ENCODE measurements at regions not wholly inside any gene's neighbourhood (a gene's known extent, or its start where the extent isn't known, plus 50 kb on each side); places are given as distances from the start of the nearest gene placed in this dataset.

GRCh38 chr1:57886376-57886775, 462.5 kb upstream of the DAB1 start:
- no peak for DNase-seq
- Mint-ChIP-seq H3K9me3 (peaks cover 26% of the 10 kb centered on the region), H3K4me3 (no peak overlapping the region), H3K27ac (no peak overlapping the region), H3K27me3 (ENCODE audit: insufficient read depth) (0 out of 2 replicates have a peak, but pooled peaks cover 3% of the 10 kb centered on the region), H3K36me3 (ENCODE audit: low read depth) (no peaks in the 10 kb centered on the region), H3K4me1 (ENCODE audit: low read depth) (no peaks in the 10 kb centered on the region)
- TF ChIP-seq CTCF (IDR thresholded peaks at IDR 0.05) = no peak

GRCh38 chr1:57883642-57883995, 459.8 kb upstream of the DAB1 start:
- no peak for DNase-seq
- no peaks in the 10 kb centered on the region for H3K36me3 Mint-ChIP-seq (ENCODE audit: low read depth)
- H3K4me1 Mint-ChIP-seq (ENCODE audit: low read depth) = no peaks in the 10 kb centered on the region
- no peak for TF ChIP-seq CTCF (IDR thresholded peaks at IDR 0.05)
- no peak overlapping the region for H3K27ac Mint-ChIP-seq
- no peak overlapping the region for H3K4me3 Mint-ChIP-seq
- peaks cover 16% of the 10 kb centered on the region for H3K9me3 Mint-ChIP-seq
- no peaks in the 10 kb centered on the region for H3K27me3 Mint-ChIP-seq (ENCODE audit: insufficient read depth)

GRCh38 chr1:57882934-57883641, 459.2 kb upstream of the DAB1 start:
- H3K4me1 Mint-ChIP-seq (ENCODE audit: low read depth) = no peaks in the 10 kb centered on the region
- no peaks in the 10 kb centered on the region for H3K36me3 Mint-ChIP-seq (ENCODE audit: low read depth)
- H3K27ac Mint-ChIP-seq = no peak overlapping the region
- no peaks in the 10 kb centered on the region for H3K27me3 Mint-ChIP-seq (ENCODE audit: insufficient read depth)
- no peak overlapping the region for H3K4me3 Mint-ChIP-seq
- TF ChIP-seq CTCF (IDR thresholded peaks at IDR 0.05) = no peak
- H3K9me3 Mint-ChIP-seq = peaks cover 16% of the 10 kb centered on the region
- DNase-seq = no peak

- Mint-ChIP-seq H3K4me3 (no peak overlapping the region), H3K27me3 (ENCODE audit: insufficient read depth) (no peaks in the 10 kb centered on the region), H3K9me3 (peaks cover 16% of the 10 kb centered on the region), H3K27ac (no peak overlapping the region), H3K4me1 (ENCODE audit: low read depth) (no peaks in the 10 kb centered on the region), H3K36me3 (ENCODE audit: low read depth) (no peaks in the 10 kb centered on the region)
- no peak for TF ChIP-seq CTCF (IDR thresholded peaks at IDR 0.05)
- no peak for DNase-seq
Measured at GRCh38 chr1:57882072-57882471, 458.2 kb upstream of the DAB1 start.

- no peak overlapping the region for H3K4me3 Mint-ChIP-seq
- no peaks in the 10 kb centered on the region for H3K27me3 Mint-ChIP-seq (ENCODE audit: insufficient read depth)
- H3K9me3 Mint-ChIP-seq = peaks cover 16% of the 10 kb centered on the region
- no peaks in the 10 kb centered on the region for H3K4me1 Mint-ChIP-seq (ENCODE audit: low read depth)
- no peak overlapping the region for H3K27ac Mint-ChIP-seq
- TF ChIP-seq CTCF (IDR thresholded peaks at IDR 0.05) = no peak
- no peaks in the 10 kb centered on the region for H3K36me3 Mint-ChIP-seq (ENCODE audit: low read depth)
- DNase-seq = no peak
Measured at GRCh38 chr1:57881639-57882038, 457.8 kb upstream of the DAB1 start.

GRCh38 chr1:57879700-57880099, 455.8 kb upstream of the DAB1 start:
- H3K9me3 Mint-ChIP-seq = peaks cover 13% of the 10 kb centered on the region
- DNase-seq = no peak

More at GRCh38 chr1:57879700-57880099, 455.8 kb upstream of the DAB1 start:
- Mint-ChIP-seq H3K27ac (no peak overlapping the region), H3K27me3 (ENCODE audit: insufficient read depth) (no peaks in the 10 kb centered on the region), H3K4me1 (ENCODE audit: low read depth) (no peaks in the 10 kb centered on the region), H3K4me3 (no peak overlapping the region), H3K36me3 (ENCODE audit: low read depth) (no peaks in the 10 kb centered on the region)
- TF ChIP-seq CTCF (IDR thresholded peaks at IDR 0.05) = no peak

Measured in HFFc6 (cell line).